Dermis blood vessel endothelial cell (primary cell): ENCODE measurements at regions not wholly inside any gene's neighbourhood (a gene's known extent, or its start where the extent isn't known, plus 50 kb on each side); places are given as distances from the start of the nearest gene placed in this dataset.

ENCODE experiments used
- DNase-seq: peaks from one replicate; pipeline ENCODE4 v3.0.0; 2010

GRCh38 chr15:97654481-97655076 is 305.9 kb upstream of the ARRDC4 start:
- no peak for DNase-seq

- DNase-seq: no peak
Measured at GRCh38 chr15:97661796-97662195, 298.7 kb upstream of the ARRDC4 start.

GRCh38 chr15:97672586-97672985 is 287.9 kb upstream of the ARRDC4 start:
- DNase-seq: no peak

GRCh38 chr15:97678656-97679055 is 281.8 kb upstream of the ARRDC4 start:
- DNase-seq: no peak

GRCh38 chr15:97679106-97679688 is 281.3 kb upstream of the ARRDC4 start:
- no peak for DNase-seq

GRCh38 chr15:97680606-97681220 is 279.8 kb upstream of the ARRDC4 start:
- DNase-seq: no peak

GRCh38 chr15:97683831-97684230 is 276.7 kb upstream of the ARRDC4 start:
- no peak for DNase-seq

- DNase-seq: no peak
Measured at GRCh38 chr15:97684249-97684648, 276.3 kb upstream of the ARRDC4 start.

- no peak for DNase-seq
Measured at GRCh38 chr15:97686324-97686723, 274.2 kb upstream of the ARRDC4 start.

GRCh38 chr15:97687654-97688053 is 272.8 kb upstream of the ARRDC4 start:
- DNase-seq: no peak

- no peak for DNase-seq
Measured at GRCh38 chr15:97688177-97688576, 272.3 kb upstream of the ARRDC4 start.

- DNase-seq: no peak
Measured at GRCh38 chr15:97688886-97689285, 271.6 kb upstream of the ARRDC4 start.

GRCh38 chr15:97691078-97691477 is 269.4 kb upstream of the ARRDC4 start:
- DNase-seq: no peak

GRCh38 chr15:97691799-97692198 is 268.7 kb upstream of the ARRDC4 start:
- no peak for DNase-seq

GRCh38 chr15:97692301-97693015 is 268.0 kb upstream of the ARRDC4 start:
- DNase-seq: no peak

- DNase-seq: no peak
Measured at GRCh38 chr15:97694456-97694855, 266.0 kb upstream of the ARRDC4 start.

- no peak for DNase-seq
Measured at GRCh38 chr15:97703400-97703799, 257.1 kb upstream of the ARRDC4 start.

GRCh38 chr15:97706059-97706458 is 254.4 kb upstream of the ARRDC4 start:
- no peak for DNase-seq

GRCh38 chr15:97708252-97708651 is 252.3 kb upstream of the ARRDC4 start:
- no peak for DNase-seq

- DNase-seq: no peak
Measured at GRCh38 chr15:97712530-97712929, 248.0 kb upstream of the ARRDC4 start.

- no peak for DNase-seq
Measured at GRCh38 chr15:97717806-97718205, 242.7 kb upstream of the ARRDC4 start.

- DNase-seq: no peak
Measured at GRCh38 chr15:97718509-97718908, 242.0 kb upstream of the ARRDC4 start.

- no peak for DNase-seq
Measured at GRCh38 chr15:97728791-97729190, 231.7 kb upstream of the ARRDC4 start.

GRCh38 chr15:97729270-97729669 is 231.2 kb upstream of the ARRDC4 start:
- DNase-seq: no peak
